ENCODE measurements at regions not wholly inside any gene's neighbourhood (a gene's known extent, or its start where the extent isn't known, plus 50 kb on each side); places are given as distances from the start of the nearest gene placed in this dataset.
A peak's percentile ranks its signal among the peaks of the same experiment; 100 is the strongest.

- H3K9ac ChIP-seq (ENCODE audit: low read depth in 2 of 2, low read length in 2 of 2): no peak overlapping the region
- no peaks in the 10 kb centered on the region for H3K27me3 ChIP-seq
- no peaks in the 10 kb centered on the region for H3K36me3 ChIP-seq
- H3K4me1 ChIP-seq: no peaks in the 10 kb centered on the region
- no peak overlapping the region for H3K27ac ChIP-seq
- intact Hi-C loops (cut with DNase I): loop anchor here (2.0 to 10.0 kb wide), 3 partner anchors 145 to 373 kb away; no protein-coding TSS in a partner anchor
- no peak for DNase-seq
- H3K9me3 ChIP-seq: no peaks in the 10 kb centered on the region
- TF ChIP-seq CTCF (IDR thresholded peaks at IDR 0.05): no peak
- no peak overlapping the region for H3K4me3 ChIP-seq
Measured at GRCh38 chr9:759983-760736, 81.3 kb upstream of the DMRT1 start.

- no peak for TF ChIP-seq CTCF (IDR thresholded peaks at IDR 0.05)
- H3K4me3 ChIP-seq: no peak overlapping the region
- no peaks in the 10 kb centered on the region for H3K36me3 ChIP-seq
- no peaks in the 10 kb centered on the region for H3K9me3 ChIP-seq
- no peak for DNase-seq
- no peak overlapping the region for H3K27ac ChIP-seq
- H3K9ac ChIP-seq (ENCODE audit: low read depth in 2 of 2, low read length in 2 of 2): no peak overlapping the region
- no peaks in the 10 kb centered on the region for H3K4me1 ChIP-seq
- no peaks in the 10 kb centered on the region for H3K27me3 ChIP-seq
- intact Hi-C loops (cut with DNase I): loop anchor here (5.0 to 10.0 kb wide), 2 partner anchors 206 to 374 kb away; no protein-coding TSS in a partner anchor
Measured at GRCh38 chr9:761176-761792, 80.2 kb upstream of the DMRT1 start.

- Histone ChIP-seq H3K4me3 (no peak overlapping the region), H3K9ac (ENCODE audit: low read depth in 2 of 2, low read length in 2 of 2) (no peak overlapping the region), H3K9me3 (no peaks in the 10 kb centered on the region), H3K27ac (no peak overlapping the region), H3K27me3 (no peaks in the 10 kb centered on the region), H3K4me1 (no peaks in the 10 kb centered on the region), H3K36me3 (no peaks in the 10 kb centered on the region)
- TF ChIP-seq CTCF (IDR thresholded peaks at IDR 0.05): no peak
- intact Hi-C loops (cut with DNase I): loop anchor here (5.0 to 10.0 kb wide), 2 partner anchors 207 to 375 kb away; no protein-coding TSS in a partner anchor
- DNase-seq: no peak
Measured at GRCh38 chr9:761793-762560, 79.5 kb upstream of the DMRT1 start.

- Histone ChIP-seq H3K9ac (ENCODE audit: low read depth in 2 of 2, low read length in 2 of 2) (no peak overlapping the region), H3K4me1 (no peaks in the 10 kb centered on the region), H3K27me3 (no peaks in the 10 kb centered on the region), H3K36me3 (no peaks in the 10 kb centered on the region), H3K9me3 (no peaks in the 10 kb centered on the region), H3K27ac (no peak overlapping the region), H3K4me3 (no peak overlapping the region)
- intact Hi-C loops (cut with DNase I): loop anchor here (2.0 to 10.0 kb wide), 3 partner anchors 151 to 376 kb away; no protein-coding TSS in a partner anchor
- no peak for TF ChIP-seq CTCF (IDR thresholded peaks at IDR 0.05)
- DNase-seq: no peak
Measured at GRCh38 chr9:763692-764091, 77.8 kb upstream of the DMRT1 start.

- DNase-seq: peak; percentile 76
- peak; percentile 88 for TF ChIP-seq CTCF (IDR thresholded peaks at IDR 0.05)
- H3K9ac ChIP-seq (ENCODE audit: low read depth in 2 of 2, low read length in 2 of 2): no peak overlapping the region
- H3K9me3 ChIP-seq: no peaks in the 10 kb centered on the region
- intact Hi-C loops (cut with DNase I): loop anchor here (2.0 to 10.0 kb wide), 3 partner anchors 151 to 377 kb away; no protein-coding TSS in a partner anchor
- H3K4me1 ChIP-seq: no peaks in the 10 kb centered on the region
- no peak overlapping the region for H3K4me3 ChIP-seq
- H3K27ac ChIP-seq: no peak overlapping the region
- no peaks in the 10 kb centered on the region for H3K27me3 ChIP-seq
- no peaks in the 10 kb centered on the region for H3K36me3 ChIP-seq
Measured at GRCh38 chr9:764105-764524, 77.4 kb upstream of the DMRT1 start.

Data from colonic mucosa (tissue), 4 donors.